ELR (cell line): ENCODE measurements at regions not wholly inside any gene's neighbourhood (a gene's known extent, or its start where the extent isn't known, plus 50 kb on each side); places are given as distances from the start of the nearest gene placed in this dataset.
"Not testable (repeated sequence)": the region's sequence is repeated elsewhere in the genome, so short reads cannot be mapped to it uniquely, and the experiment has no call there.

ENCODE experiments used
- DNase-seq: peaks from one replicate; pipeline ENCODE4 v3.0.0-alpha.2; 2015; ENCODE audit warnings: low read depth

GRCh38 chr5:153373130-153373498, 117.4 kb upstream of the GRIA1 start:
- no peak for DNase-seq

GRCh38 chr5:153381630-153382029, 108.8 kb upstream of the GRIA1 start:
- DNase-seq: not testable (repeated sequence)

GRCh38 chr5:153390569-153390968, 99.9 kb upstream of the GRIA1 start:
- no peak for DNase-seq

DNA sequence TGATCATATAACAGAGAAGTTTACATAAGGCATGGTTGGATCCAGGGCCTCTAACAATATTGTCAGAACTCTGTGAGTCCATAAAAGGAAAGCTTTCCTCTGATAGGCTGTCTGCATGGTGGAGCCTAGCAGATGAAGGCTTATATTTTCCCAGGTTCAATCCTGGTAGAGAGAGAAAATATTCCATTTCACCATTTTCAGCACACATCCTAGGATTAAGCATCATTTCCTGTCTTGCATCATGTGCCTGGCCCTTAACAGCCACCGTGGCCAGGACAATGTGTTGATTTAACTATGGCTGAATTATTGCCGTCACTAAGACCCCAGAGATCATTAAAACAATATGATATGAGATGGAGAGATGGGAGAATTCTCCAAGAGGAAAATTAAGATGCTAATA, 90.9 kb upstream of the GRIA1 start:
- DNase-seq: no peak

DNA sequence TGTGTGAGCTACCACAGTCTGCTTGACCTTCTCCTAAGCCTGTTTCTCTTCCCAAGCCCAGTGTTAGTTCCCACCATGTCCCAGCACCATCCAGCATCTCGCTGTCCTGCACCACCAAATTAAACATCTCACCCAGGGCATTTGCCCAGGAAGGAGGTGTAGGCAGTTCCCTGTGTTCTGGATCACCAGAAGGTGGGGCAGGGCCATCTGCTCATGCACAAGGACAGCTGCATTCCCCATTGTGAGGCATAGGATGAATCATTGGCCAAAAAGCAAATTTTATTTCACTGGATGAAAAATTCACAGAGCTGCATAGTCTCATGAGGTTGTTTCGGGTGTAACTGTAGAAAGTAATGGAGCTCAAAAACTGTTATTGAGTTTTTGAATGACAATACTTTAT, 89.5 kb upstream of the GRIA1 start:
- DNase-seq: peak; percentile 5

DNA sequence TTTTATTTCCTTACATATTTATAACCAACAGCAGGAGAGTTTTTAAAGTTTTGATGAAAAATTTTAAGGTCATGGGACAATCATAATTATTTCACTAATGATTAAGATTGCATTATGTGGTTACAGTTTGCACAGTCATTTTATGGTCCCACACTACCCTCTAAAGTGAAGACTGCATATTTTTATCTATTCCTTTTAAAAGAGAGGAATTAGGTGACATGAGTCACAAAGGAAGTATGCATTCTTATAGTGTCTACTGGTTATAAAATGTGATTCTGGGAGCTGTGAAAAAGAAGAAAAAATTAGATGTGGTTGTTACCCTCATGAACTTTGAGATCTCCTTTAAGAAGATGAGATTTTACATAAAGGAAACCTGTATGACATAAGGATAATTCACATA, 87.9 kb upstream of the GRIA1 start:
- peak; percentile 35 for DNase-seq

- DNase-seq: no peak
Observed at GRCh38 chr5:153403470-153403869, 87.0 kb upstream of the GRIA1 start.

DNA sequence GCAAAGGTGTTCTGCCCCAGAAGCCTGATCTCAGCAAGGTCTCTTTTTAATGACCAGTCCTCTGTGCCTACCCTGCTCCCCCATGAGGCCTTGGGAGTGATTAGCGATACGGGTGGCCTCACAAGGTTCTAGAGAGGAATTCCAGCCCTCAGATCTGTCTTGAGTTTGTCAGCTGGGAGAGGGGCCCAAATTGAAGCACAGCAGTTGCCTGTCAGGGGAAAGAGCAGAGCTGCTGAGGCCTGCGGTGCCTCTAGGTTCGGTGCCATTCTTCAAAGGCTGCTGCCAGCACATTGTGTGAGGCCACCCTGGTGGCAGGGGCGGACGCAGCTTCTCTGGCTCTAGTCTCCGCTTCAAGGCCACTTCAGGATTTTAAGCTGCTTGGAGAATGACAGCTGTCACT, 85.7 kb upstream of the GRIA1 start:
- no peak for DNase-seq

DNA sequence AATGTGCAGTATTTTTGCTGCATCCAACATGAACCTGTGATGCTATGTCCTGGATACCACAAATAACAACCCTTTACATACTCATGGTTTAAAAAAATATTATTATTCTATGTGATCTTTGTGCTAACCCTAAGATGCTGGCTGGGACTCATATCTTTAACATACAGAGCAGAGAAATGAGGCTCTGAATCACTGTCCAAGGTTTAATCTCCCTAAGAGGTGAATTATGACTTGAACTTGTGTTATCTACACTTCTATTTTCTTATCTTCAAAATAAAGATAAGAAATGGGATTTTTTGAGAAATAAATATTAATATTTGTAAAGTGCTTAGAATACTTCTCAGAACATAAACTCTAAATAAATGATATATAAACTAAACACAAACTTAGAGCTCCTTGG, 68.8 kb upstream of the GRIA1 start:
- no peak for DNase-seq

DNA sequence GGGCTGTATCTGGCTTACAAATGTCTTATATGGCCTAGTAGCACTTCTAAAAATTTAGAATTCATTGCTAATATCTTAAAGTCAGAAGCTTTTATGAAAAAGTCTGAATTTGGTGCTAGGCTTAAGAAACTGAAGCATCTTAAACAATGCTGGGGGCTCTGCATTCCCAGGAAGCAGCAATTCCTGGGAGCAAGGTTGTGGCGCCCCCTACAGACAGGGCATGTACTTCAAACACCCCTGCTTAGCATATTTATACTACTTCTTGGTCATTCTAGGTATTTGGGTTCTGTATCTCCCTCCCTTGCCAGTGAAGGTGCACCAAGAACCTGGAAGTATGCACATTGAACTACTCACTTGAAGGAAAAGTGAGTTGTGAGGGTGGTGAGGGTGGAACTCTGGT, 64.6 kb upstream of the GRIA1 start:
- DNase-seq: no peak

DNA sequence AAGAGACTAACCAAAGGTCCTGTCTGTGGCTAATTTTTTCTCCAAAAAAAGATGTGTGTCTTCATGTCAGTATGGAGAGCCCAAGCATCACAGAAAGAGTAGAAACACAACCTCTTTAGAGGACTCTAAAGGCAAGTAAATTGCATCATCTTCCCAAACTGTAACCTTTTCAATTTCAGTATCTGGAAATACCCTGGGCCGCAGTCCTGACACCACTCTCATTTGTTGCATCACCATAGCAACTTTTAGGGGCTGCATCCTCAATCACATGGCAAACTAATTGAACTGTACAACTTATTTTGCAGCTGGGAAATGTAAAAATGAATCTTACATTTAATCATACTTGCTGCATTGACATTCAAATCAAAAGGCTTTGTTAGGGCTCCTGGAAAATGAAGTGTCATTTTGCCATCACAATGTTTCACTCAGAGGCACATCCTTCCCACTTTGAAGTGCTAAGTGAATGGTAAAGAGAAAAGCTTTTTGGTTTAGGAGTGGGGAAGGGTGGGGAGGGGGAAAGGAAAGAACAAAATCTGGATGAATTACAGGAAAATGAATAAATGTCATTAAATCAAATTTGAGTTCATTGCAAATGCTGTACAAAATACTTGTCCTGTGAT, 60.6 kb upstream of the GRIA1 start:
- DNase-seq: no peak

DNA sequence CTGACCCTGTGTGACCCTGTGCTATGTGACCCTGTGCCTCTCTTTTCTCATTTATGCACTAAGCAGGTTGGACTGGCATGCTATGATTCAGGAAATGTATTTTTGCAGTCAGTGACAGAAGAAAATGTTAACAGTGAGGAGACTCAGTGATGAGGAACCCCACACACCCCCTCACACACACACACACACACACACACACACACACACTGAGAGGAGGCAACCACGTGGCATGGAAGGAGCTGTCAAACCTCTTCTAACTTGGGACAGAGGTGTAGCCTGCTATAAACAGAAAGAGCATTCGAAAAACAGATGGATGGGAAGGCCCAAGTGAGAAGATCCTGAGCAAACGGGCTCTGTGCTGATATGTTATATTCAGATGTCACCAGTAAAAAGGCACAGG, 57.9 kb upstream of the GRIA1 start:
- DNase-seq: no peak

DNA sequence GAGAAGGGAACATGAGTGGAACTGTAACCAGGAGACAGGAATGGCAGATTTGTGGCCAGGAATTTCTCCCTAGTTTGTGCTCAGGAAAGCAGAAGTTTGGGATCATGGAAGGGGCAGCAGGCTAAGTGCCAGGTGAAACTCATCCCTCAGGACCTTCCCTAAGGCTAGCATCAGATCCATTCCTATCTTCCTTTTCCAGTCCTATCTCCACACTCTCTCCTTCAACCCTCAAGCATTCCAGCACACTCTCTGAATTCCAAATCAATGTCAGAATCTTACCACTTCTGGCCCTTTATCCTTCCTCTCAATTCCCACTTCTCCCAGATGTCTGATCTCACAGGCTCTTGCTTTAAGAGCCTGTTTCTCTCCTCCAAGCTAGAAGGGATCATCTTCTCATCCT, 53.2 kb upstream of the GRIA1 start:
- no peak for DNase-seq

- DNase-seq: peak; percentile 12
Observed at GRCh38 chr5:153439130-153439529, 51.3 kb upstream of the GRIA1 start.
